NB4 (cell line): ENCODE measurements at regions not wholly inside any gene's neighbourhood (a gene's known extent, or its start where the extent isn't known, plus 50 kb on each side); places are given as distances from the start of the nearest gene placed in this dataset.

ENCODE experiments used
- DNase-seq: peaks from one replicate; pipeline ENCODE4 v3.0.0; 2010; ENCODE audit warnings: low read depth
- H3K4me3 ChIP-seq: one replicate; pipeline ENCODE4 v1.5.1; 2011; ENCODE audit warnings: mild to moderate bottlenecking, low read depth, low read length, moderate library complexity
- MYC ChIP-seq: IDR thresholded peaks from 2 replicates; pipeline ENCODE4 v1.6.1; 2011; ENCODE audit warnings: low read depth, low read length
- POLR2A ChIP-seq: IDR thresholded peaks from 2 replicates; pipeline ENCODE4 v1.6.1; 2011; ENCODE audit warnings: mild to moderate bottlenecking; ENCODE audit not compliant: insufficient read length; ENCODE audit errors: extremely low read depth
- TF ChIP-seq, protein P1 (sequence below): IDR thresholded peaks from 2 replicates; pipeline ENCODE4 v1.6.1; 2011; ENCODE audit warnings: low read depth, low read length
- TF ChIP-seq, protein P2 (sequence below): IDR thresholded peaks from one replicate; pipeline ENCODE4 v1.5.1; 2012; ENCODE audit warnings: low read depth, low read length

DNA sequence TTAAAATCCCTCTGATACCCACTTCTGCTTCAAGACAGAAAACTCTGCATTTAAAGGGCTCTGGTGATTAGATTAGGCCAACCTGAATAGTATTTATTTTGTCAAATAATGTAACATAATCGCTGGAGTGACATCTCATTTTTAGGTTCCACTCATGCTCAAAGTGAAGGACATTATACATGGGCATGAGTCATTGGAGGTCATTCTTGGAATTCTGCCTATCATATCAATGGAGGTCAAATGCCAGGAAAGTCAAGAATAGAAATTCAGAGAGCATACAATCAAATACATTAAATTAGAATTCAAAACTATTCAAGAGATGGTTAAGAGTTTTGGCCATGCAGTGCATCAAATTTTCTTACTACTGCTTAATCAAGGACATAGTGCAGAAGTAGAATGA, 50.8 kb upstream of the PRSS1 start:
- TF ChIP-seq MYC (no peak), POLR2A (no peak)
- TF ChIP-seq, protein P1, sequence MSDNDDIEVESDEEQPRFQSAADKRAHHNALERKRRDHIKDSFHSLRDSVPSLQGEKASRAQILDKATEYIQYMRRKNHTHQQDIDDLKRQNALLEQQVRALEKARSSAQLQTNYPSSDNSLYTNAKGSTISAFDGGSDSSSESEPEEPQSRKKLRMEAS = no peak
- TF ChIP-seq, protein P2, sequence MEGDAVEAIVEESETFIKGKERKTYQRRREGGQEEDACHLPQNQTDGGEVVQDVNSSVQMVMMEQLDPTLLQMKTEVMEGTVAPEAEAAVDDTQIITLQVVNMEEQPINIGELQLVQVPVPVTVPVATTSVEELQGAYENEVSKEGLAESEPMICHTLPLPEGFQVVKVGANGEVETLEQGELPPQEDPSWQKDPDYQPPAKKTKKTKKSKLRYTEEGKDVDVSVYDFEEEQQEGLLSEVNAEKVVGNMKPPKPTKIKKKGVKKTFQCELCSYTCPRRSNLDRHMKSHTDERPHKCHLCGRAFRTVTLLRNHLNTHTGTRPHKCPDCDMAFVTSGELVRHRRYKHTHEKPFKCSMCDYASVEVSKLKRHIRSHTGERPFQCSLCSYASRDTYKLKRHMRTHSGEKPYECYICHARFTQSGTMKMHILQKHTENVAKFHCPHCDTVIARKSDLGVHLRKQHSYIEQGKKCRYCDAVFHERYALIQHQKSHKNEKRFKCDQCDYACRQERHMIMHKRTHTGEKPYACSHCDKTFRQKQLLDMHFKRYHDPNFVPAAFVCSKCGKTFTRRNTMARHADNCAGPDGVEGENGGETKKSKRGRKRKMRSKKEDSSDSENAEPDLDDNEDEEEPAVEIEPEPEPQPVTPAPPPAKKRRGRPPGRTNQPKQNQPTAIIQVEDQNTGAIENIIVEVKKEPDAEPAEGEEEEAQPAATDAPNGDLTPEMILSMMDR = no peak
- no peak overlapping the region for H3K4me3 ChIP-seq
- DNase-seq = no peak

DNA sequence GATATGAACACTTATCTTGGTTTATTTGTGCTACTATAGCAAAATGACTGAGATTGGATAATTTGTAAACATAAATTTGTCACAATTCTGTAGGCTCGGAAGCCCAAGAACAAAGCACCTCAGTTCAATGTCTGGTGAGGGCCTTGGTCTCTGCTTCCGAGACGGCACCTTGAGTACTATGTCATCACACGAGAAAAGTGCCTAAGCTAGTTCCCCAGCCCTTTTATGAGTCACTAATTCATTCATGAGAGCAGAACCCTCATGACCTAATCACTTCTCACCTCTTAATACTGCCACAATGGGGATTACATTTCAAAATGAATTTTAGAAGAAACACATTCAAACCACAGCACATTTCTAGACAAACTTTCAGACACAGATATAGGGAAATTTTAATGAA, 52.0 kb upstream of the PRSS1 start:
- DNase-seq = no peak
- TF ChIP-seq MYC (no peak), POLR2A (no peak)
- TF ChIP-seq, protein P1 = no peak
- TF ChIP-seq, protein P2 = no peak
- H3K4me3 ChIP-seq = no peak overlapping the region

DNA sequence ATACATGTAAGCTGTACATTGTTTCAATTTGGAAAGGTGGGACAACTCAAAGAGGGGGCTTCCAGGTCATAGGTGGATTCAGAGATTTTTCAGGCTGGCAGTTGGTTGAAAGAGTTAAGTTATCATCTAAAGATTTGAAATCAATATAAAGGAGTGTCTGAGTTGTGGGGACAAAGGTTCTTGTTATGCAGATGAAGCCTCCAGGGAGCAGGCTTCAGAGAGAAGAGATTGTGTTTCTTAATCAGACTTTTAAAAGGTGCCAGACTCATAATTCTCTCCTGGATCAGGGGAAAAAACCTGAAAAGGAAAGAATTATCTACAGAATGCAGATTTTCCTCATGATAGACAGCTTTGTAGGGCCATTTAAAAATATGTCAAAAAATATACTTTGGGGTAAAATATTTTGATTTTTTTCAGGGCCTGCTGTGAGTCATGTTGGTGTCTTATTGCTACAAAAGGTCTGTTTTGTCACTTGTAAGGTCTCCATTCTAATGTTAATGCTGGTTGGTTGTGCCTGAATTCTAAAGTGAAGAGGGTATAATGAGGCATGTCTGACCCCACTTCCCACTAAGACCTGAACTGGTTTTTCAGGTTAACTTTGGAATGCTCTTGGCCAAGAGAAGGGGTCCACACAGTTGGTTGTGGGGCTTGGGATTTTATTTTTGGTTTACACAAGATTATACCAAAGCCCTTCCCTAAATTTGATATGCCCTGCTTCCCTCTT, 52.7 kb upstream of the PRSS1 start:
- TF ChIP-seq, protein P2 = no peak
- TF ChIP-seq, protein P1 = no peak
- TF ChIP-seq POLR2A (no peak), MYC (no peak)

DNA sequence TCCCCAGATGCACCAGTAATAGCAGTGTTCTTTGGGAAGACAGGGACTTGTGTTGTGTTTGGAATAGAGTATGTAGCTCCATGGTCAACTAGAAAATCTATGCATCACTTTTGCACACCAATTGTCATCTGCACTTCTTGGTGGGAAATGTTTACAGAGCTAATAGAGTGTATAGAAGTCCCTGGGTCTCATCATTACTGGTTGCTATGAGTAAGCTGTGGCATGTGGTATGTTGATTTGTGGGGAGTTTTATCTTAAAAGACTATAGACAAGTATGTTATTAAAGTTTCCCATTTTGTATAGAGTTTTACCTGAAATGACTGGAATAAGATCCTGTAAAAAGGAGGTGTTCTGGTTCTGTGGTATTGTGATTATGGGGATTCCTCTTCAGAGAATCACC, 55.4 kb upstream of the PRSS1 start:
- TF ChIP-seq POLR2A = no peak
- DNase-seq = no peak
- no peak overlapping the region for H3K4me3 ChIP-seq

More for the DNA sequence above, 52.7 kb upstream of the PRSS1 start:
- H3K4me3 ChIP-seq = no peak overlapping the region
- no peak for DNase-seq

DNA sequence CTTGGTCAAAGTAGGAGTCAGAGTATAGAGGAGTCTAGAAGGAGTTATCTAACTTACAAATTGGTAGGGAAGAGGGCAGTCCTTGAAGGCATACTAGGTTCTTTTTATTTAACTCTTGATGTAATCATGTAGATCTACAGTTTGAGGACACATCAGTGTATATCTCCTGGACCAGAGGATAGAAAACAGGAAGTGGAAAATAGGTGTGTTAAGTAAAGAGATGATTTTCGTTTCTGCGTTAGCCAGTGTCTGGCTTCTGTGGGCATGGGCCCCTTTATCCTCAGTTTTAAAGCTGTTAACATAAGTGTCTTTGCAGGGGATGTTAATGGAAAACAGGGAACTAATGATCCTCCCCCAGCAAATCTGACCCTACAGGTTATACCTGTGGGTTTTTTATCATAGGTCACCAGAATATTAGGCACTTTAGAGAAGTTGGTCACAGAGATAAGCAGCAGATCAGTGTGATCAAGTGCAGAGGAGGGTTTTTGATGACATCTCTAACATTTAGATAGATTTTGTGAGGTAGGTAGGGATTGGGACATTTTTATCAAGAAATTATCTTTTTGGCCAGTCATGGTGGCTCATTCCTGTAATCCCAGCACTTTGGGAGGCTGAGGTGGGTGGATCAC, 58.6 kb upstream of the PRSS1 start:
- TF ChIP-seq MYC = no peak
- TF ChIP-seq, protein P2 = no peak
- TF ChIP-seq, protein P1 = no peak
- TF ChIP-seq POLR2A = no peak
- no peak overlapping the region for H3K4me3 ChIP-seq
- no peak for DNase-seq

DNA sequence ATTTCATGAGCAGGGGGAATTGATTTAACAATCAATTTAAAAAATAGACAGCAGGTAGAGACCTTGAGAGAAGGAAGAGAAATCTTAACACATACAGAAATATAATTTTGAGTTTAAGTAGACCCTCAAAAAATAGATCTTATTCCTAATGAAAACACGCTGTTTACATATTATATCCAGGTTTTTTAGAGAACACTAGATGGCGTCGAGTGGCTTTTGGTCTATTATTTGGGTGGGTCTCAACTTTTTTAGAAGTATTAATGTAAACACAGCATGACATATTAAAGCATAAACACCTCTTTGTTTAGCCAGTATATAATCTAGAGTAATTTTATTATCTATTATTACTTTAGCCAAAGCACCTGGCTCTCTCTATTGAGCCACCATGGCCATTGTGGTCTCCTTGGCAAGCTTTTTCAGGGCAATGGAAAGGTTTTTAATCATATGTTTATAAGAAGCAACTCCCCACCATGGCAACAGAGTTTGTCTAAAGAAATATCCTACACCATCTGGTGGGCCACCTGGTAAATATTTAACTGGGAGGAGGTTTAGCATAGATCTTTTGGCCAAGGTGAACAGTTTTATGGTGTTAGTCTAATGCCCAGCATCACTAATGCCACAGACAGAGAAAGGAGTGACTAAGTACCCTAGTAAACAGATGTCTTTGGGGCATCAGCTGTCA, 59.7 kb upstream of the PRSS1 start:
- TF ChIP-seq MYC (no peak), POLR2A (no peak)
- TF ChIP-seq, protein P1 = no peak
- TF ChIP-seq, protein P2 = peak; percentile 29
- peak; percentile 11 for DNase-seq
- H3K4me3 ChIP-seq = no peak overlapping the region
